HG03135 (cell line): ENCODE measurements at regions not wholly inside any gene's neighbourhood (a gene's known extent, or its start where the extent isn't known, plus 50 kb on each side); places are given as distances from the start of the nearest gene placed in this dataset.

ENCODE experiments used
- ATAC-seq: cut with Tn5 transposase; IDR thresholded peaks from one replicate; pipeline ENCODE4 v1.9.1; 2021; ENCODE audit warnings: mild to moderate bottlenecking, moderate library complexity; ENCODE audit not compliant: unreplicated experiment

- ATAC-seq = no peak
Measured at GRCh38 chrX:9311421-9312160, 153.3 kb upstream of the TBL1X start.

- ATAC-seq = no peak
Measured at GRCh38 chrX:9312922-9313867, 151.7 kb upstream of the TBL1X start.

- ATAC-seq = no peak
Measured at GRCh38 chrX:9315086-9315485, 149.8 kb upstream of the TBL1X start.

- no peak for ATAC-seq
Measured at GRCh38 chrX:9316096-9316495, 148.8 kb upstream of the TBL1X start.

- ATAC-seq = no peak
Measured at GRCh38 chrX:9317176-9317575, 147.7 kb upstream of the TBL1X start.

- ATAC-seq = no peak
Measured at GRCh38 chrX:9318213-9318612, 146.6 kb upstream of the TBL1X start.

- no peak for ATAC-seq
Measured at GRCh38 chrX:9318766-9319165, 146.1 kb upstream of the TBL1X start.

GRCh38 chrX:9320940-9321339 lies 143.9 kb upstream of the TBL1X start:
- no peak for ATAC-seq

- ATAC-seq = no peak
Measured at GRCh38 chrX:9324676-9325075, 140.2 kb upstream of the TBL1X start.

GRCh38 chrX:9326369-9326768 lies 138.5 kb upstream of the TBL1X start:
- no peak for ATAC-seq

- no peak for ATAC-seq
Measured at GRCh38 chrX:9327086-9327746, 137.6 kb upstream of the TBL1X start.

- ATAC-seq = no peak
Measured at GRCh38 chrX:9327747-9328145, 137.1 kb upstream of the TBL1X start.

- no peak for ATAC-seq
Measured at GRCh38 chrX:9329056-9329455, 135.8 kb upstream of the TBL1X start.

- no peak for ATAC-seq
Measured at GRCh38 chrX:9330249-9330982, 134.4 kb upstream of the TBL1X start.

- ATAC-seq = no peak
Measured at GRCh38 chrX:9333873-9334560, 130.8 kb upstream of the TBL1X start.

GRCh38 chrX:9335251-9335650 lies 129.6 kb upstream of the TBL1X start:
- no peak for ATAC-seq

GRCh38 chrX:9336456-9336855 lies 128.4 kb upstream of the TBL1X start:
- no peak for ATAC-seq

GRCh38 chrX:9337046-9337445 lies 127.8 kb upstream of the TBL1X start:
- no peak for ATAC-seq

GRCh38 chrX:9338986-9339385 lies 125.9 kb upstream of the TBL1X start:
- ATAC-seq = no peak
